ENCODE measurements at regions not wholly inside any gene's neighbourhood (a gene's known extent, or its start where the extent isn't known, plus 50 kb on each side); places are given as distances from the start of the nearest gene placed in this dataset.

- TF ChIP-seq CTCF (conservative IDR thresholded peaks at IDR 0.05; ENCODE audit: low read length) (no peak), EZH2phosphoT487 (IDR thresholded peaks at IDR 0.05; ENCODE audit: borderline replicate concordance, low read depth, low read length) (no peak)
Observed at GRCh38 chr10:24136070-24136469, 72.9 kb upstream of the KIAA1217 start.

Data from OCI-LY7 (cell line).